ENCODE measurements at regions not wholly inside any gene's neighbourhood (a gene's known extent, or its start where the extent isn't known, plus 50 kb on each side); places are given as distances from the start of the nearest gene placed in this dataset.
"Not testable (repeated sequence)": the region's sequence is repeated elsewhere in the genome, so short reads cannot be mapped to it uniquely, and the experiment has no call there.

GRCh38 chr12:42030588-42030987 lies 114.1 kb downstream of the GXYLT1 start:
- DNase-seq (ENCODE audit: low read depth in 2 of 2) = no peak

GRCh38 chr12:42027546-42027945 lies 117.1 kb downstream of the GXYLT1 start:
- DNase-seq (ENCODE audit: low read depth in 2 of 2) = no peak

- DNase-seq (ENCODE audit: low read depth in 2 of 2) = no peak
Measured at GRCh38 chr12:42024495-42024830, 120.2 kb downstream of the GXYLT1 start.

- peak; percentile 24 to 35 for DNase-seq (ENCODE audit: low read depth in 2 of 2)
Measured at GRCh38 chr12:42023733-42024494, 120.8 kb downstream of the GXYLT1 start.

GRCh38 chr12:42021937-42022336 lies 122.7 kb downstream of the GXYLT1 start:
- DNase-seq (ENCODE audit: low read depth in 2 of 2) = not testable (repeated sequence)

- no peak for DNase-seq (ENCODE audit: low read depth in 2 of 2)
Measured at GRCh38 chr12:42021469-42021868, 123.2 kb downstream of the GXYLT1 start.

- no peak for DNase-seq (ENCODE audit: low read depth in 2 of 2)
Measured at GRCh38 chr12:42020226-42020625, 124.4 kb downstream of the GXYLT1 start.

GRCh38 chr12:42019746-42020145 lies 124.9 kb downstream of the GXYLT1 start:
- DNase-seq (ENCODE audit: low read depth in 2 of 2) = no peak

GRCh38 chr12:42017051-42017450 lies 127.6 kb downstream of the GXYLT1 start:
- DNase-seq (ENCODE audit: low read depth in 2 of 2) = no peak

- DNase-seq (ENCODE audit: low read depth in 2 of 2) = no peak
Measured at GRCh38 chr12:42015051-42015461, 129.6 kb downstream of the GXYLT1 start.

GRCh38 chr12:42012501-42012900 lies 132.2 kb downstream of the GXYLT1 start:
- not testable (repeated sequence) for DNase-seq (ENCODE audit: low read depth in 2 of 2)

- no peak for DNase-seq (ENCODE audit: low read depth in 2 of 2)
Measured at GRCh38 chr12:42010715-42011114, 134.0 kb downstream of the GXYLT1 start.

- no peak for DNase-seq (ENCODE audit: low read depth in 2 of 2)
Measured at GRCh38 chr12:42010257-42010656, 134.4 kb downstream of the GXYLT1 start.

GRCh38 chr12:42008996-42009395 lies 135.7 kb downstream of the GXYLT1 start:
- no peak for DNase-seq (ENCODE audit: low read depth in 2 of 2)

GRCh38 chr12:42003031-42003430 lies 141.6 kb downstream of the GXYLT1 start:
- DNase-seq (ENCODE audit: low read depth in 2 of 2) = no peak

- DNase-seq (ENCODE audit: low read depth in 2 of 2) = no peak
Measured at GRCh38 chr12:42002563-42002962, 142.1 kb downstream of the GXYLT1 start.

GRCh38 chr12:41998436-41998835 lies 146.2 kb downstream of the GXYLT1 start:
- no peak for DNase-seq (ENCODE audit: low read depth in 2 of 2)

GRCh38 chr12:41993283-41993682 lies 151.4 kb downstream of the GXYLT1 start:
- DNase-seq (ENCODE audit: low read depth in 2 of 2) = no peak

GRCh38 chr12:41992692-41993215 lies 151.9 kb downstream of the GXYLT1 start:
- no peak for DNase-seq (ENCODE audit: low read depth in 2 of 2)

- no peak for DNase-seq (ENCODE audit: low read depth in 2 of 2)
Measured at GRCh38 chr12:41992022-41992421, 152.7 kb downstream of the GXYLT1 start.

- DNase-seq (ENCODE audit: low read depth in 2 of 2) = no peak
Measured at GRCh38 chr12:41988715-41989114, 156.0 kb downstream of the GXYLT1 start.

GRCh38 chr12:41986513-41986912 lies 158.2 kb downstream of the GXYLT1 start:
- not testable (repeated sequence) for DNase-seq (ENCODE audit: low read depth in 2 of 2)

- no peak for DNase-seq (ENCODE audit: low read depth in 2 of 2)
Measured at GRCh38 chr12:41983856-41984255, 160.8 kb downstream of the GXYLT1 start.

- DNase-seq (ENCODE audit: low read depth in 2 of 2) = no peak
Measured at GRCh38 chr12:41983394-41983793, 161.3 kb downstream of the GXYLT1 start.
